Spleen (tissue), 7 donors: ENCODE measurements at regions not wholly inside any gene's neighbourhood (a gene's known extent, or its start where the extent isn't known, plus 50 kb on each side); places are given as distances from the start of the nearest gene placed in this dataset.
"Not testable (repeated sequence)": the region's sequence is repeated elsewhere in the genome, so short reads cannot be mapped to it uniquely, and the experiment has no call there.

ENCODE experiments used
- CTCF ChIP-seq, 11 experiments: fragments of 200-600 bp in 7 of 11; fragments of 450-650 bp in 4 of 11; sonication (generic) in 4 of 11; IDR thresholded peaks in 8 of 11; conservative IDR thresholded peaks in 3 of 11; 1 replicate in 7 of 11; 2 replicates in 4 of 11; pipeline versions ENCODE4 v1.4.0 to v1.8.0; 2016 to 2021; ENCODE audit warnings: antibody characterized with exemption in 11 of 11, inconsistent platforms in 4 of 11, mild to moderate bottlenecking in 1 of 11
- POLR2A ChIP-seq, 3 donors: fragments of 450-650 bp; IDR thresholded peaks; one replicate each; pipeline ENCODE4 v1.5.1; 2017; ENCODE audit warnings: antibody characterized with exemption in 3 of 3, mild to moderate bottlenecking in 1 of 3
- donor health status: DM: no; HTN: no; CAD: no; lungs with moderate emphysema.
- donor health status: DM: no; HTN: no; CAD: no.
- donor health status: DM: no; HTN: no; CAD: no.

DNA sequence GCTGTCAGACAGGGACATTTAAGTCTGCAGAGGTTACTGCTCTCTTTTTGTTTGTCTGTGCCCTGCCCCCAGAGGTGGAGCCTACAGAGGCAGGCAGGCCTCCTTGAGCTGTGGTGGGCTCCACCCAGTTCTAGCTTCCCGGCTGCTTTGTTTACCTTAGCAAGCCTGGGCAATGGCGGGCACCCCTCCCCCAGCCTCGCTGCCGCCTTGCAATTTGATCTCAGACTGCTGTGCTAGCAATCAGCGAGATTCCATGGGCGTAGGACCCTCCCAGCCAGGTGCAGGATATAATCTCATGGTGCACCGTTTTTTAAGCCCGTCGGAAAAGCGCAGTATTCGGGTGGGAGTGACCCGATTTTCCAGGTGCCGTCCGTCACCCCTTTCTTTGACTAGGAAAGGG, 235.6 kb downstream of the BRINP2 start:
- not testable (repeated sequence) for TF ChIP-seq CTCF (IDR thresholded peaks at IDR 0.05 in 8 of 11, conservative IDR thresholded peaks at IDR 0.05 in 3 of 11); POLR2A (IDR thresholded peaks at IDR 0.05)
